ENCODE measurements at regions not wholly inside any gene's neighbourhood (a gene's known extent, or its start where the extent isn't known, plus 50 kb on each side); places are given as distances from the start of the nearest gene placed in this dataset.
"Not testable (repeated sequence)": the region's sequence is repeated elsewhere in the genome, so short reads cannot be mapped to it uniquely, and the experiment has no call there.

DNA sequence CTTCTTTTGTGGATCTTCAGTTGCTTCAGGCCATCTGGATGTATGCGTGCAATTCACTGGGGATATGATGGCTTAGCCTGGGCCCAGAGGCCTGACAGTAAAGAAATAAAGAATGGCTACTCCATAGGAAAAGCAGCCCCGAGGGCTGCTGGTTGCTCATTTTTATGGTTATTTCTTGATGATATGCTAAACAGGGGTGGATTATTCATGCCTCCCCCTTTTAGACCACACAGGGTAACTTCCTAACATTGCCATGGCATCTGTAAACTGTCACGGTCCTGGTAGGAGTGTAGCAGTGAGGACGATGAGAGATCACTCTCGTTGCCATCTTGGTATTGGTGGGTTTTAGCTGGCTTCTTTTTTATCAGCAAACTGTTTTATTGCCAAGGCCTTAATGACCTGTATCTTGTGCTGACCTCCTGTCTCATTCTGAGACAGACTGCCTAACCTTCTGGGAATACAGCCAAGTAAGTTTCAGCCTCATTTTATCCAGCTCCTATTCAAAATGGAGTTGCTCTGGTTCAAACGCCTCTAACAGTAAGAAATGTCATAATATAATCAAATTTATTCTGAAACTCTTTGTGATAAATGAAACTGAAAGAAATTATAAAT lies 60.5 kb downstream of the DSEL start:
- no peak for DNase-seq

DNA sequence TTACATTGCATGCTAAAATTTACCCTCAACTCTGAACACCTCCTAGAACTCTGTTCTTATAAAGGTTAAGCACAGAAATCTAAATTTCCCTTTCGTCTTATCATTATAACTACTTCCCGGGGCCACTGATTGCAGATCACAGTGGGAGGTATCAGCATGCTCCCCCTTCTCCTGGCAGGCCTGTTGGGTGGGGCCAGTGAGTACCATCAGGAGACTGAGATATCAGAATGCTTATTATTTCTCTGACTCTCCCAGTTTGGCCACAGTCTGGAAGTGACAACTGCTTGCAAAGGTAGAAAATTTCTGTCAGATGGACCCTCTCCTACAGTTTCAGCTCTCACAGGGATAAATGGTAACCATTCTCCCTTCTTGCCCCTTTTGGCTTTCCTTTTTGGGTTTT lies 62.6 kb downstream of the DSEL start:
- DNase-seq: no peak

DNA sequence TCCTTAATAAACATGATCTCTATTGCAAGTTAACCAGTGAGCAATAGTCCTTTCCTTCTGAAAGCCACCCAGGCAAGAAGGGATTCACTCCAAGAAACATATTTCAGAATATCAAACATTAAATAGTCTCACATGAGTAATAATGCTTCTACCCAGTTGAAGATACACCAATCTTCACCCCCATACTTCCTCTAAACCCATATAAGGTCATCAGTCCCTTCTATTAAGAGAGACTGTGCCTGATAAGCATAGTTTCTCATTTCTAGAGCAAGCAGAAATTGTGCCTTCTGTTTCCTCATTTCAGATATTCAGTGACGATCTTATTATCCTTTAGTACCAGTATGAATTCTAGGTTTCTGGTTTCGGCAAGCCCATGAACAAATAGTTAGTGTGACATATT lies 64.6 kb downstream of the DSEL start:
- DNase-seq: no peak

DNA sequence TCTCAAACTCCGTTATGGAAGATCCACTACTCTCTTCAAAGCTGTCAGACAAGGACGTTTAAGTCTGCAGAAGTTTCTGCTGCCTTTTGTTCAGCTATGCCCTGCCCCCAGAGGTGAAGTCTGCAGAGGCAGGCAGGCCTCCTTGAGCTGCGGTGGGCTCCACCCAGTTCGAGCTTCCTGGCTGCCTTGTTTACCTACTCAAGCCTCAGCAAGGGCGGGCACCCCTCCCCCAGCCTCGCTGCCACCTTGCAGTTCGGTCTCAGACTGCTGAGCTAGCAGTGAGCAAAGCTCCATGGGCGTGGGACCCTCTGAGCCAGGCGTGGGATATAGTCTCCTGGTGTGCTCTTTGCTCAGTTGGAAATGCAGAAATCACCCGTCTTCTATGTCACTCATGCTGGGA lies 65.4 kb downstream of the DSEL start:
- DNase-seq: not testable (repeated sequence)

DNA sequence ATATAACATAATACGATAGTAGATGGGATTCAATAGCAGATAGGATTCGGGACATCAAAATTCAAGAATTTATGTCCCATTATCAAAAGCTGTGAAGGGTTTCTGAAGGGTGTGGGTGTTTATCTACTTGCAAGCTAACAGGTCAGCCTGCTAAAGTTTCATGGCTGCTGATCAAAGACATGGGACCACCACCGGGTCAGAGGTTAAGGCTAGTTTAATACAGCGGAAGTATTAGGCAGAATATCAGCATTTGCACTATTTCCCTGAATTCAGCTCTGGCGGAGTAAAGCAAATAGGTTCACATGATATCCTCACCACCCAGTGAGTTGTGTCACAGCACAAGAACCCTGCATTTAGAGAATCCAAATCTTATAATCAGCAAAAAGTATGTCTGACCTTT lies 82.5 kb downstream of the DSEL start:
- no peak for DNase-seq

DNA sequence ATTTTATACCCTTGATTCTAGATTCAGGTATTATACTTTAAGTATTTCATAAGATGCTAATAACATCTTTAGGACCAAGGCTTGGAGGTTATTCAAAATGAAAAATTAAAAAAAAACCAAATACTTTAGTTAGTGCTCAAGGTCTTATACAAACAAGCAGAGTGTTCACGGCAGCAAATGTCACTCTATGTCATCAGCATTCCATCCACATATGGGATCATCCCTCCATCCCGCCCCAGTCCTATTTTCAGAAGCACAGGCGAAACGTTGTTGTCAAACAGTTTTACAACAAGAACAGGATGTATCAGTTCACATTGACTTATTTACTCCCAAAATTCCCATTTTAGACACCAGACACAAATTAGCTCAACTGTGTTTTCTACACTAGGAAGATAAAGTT lies 83.7 kb downstream of the DSEL start:
- no peak for DNase-seq

DNA sequence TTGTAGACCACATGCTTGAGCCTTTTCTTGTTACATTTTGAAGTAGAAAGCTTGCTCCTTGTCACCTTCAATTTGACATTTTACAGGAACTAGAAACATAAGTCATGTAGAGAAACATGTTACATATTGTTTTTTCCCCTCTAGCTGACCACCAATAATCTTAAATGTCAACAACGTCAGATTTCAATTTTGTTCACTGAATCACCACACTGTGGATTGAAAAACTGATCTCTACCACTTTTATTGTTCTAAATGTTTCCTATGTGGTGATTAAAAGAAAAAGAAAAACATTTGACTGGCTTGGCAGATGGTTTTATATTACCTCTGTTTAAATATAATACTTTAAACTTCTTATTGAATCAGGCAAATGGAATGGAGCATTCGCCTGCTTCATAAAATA lies 87.7 kb downstream of the DSEL start:
- DNase-seq: no peak

DNA sequence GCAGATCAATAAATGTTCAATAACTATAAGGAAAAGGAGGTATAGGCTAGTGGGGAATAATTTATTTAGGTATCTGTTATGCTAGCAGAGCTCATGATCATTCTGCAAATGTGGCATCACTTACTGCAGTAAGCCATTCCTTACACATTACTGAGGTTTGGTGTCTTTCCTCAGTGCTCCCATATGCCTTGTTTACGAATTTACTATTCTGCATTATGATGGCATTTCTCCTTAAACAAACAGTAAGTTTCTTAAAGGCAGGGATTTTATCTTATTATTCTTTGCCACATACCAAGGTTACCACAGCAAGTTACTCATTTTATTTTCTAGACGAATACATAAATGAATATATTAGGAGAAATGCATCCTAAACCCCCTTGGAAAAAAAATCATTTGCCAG lies 88.4 kb downstream of the DSEL start:
- DNase-seq: no peak

DNA sequence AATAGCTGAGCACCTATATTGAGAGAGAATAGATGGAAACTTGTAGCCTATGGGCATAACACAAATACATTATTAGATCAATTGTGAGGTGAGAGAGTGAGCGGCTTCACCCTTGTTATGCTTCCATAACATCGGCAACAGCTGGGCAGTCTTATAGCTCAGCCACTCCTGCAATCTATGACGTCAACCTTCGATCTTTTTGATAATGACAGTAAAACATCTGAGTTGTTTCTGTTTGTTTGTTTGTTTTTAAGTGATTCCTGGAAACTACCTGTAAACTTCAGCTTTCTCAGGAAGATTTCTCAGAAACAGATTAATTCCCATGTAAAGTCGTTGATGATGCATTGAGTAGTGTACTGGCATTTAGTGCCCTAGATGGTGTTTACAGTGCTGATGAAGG lies 90.0 kb downstream of the DSEL start:
- DNase-seq: no peak

DNA sequence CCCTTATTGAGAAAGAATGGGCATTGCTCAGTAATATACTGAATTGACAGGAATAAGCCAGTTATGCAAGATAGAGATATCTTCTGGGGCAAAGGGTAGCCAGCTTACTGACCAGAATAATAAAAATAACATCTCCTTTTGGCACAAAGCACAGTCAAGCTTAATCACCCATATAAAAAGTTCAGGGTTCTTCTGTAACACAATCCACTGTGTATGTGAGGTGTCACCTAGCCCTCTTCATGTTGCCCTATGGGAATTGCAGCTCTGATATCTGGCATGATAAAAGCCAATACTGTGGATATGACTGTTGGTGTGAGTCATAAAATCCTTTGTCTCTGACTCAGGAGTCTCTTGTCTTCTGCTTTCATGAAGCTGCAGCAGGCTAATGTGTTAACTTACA lies 90.8 kb downstream of the DSEL start:
- DNase-seq: no peak

DNA sequence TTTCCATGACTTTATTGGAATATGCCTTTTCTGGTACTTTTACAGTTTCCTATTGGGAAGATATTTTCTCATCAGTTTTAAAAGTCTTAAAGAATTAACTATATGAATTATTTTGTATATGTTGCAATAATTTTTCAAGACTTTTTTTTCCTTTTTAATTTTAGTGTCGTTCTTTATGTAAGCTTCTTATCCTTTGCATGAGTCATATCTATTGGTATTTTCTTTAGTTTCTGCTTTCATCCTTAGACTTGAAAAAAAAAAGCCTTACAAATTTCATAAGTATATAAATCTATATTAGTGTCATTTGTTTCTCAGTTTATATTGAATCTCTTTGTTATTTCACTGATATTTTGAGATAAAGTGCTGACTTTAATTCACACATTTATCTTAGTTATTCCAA lies 94.9 kb downstream of the DSEL start:
- DNase-seq: no peak

DNA sequence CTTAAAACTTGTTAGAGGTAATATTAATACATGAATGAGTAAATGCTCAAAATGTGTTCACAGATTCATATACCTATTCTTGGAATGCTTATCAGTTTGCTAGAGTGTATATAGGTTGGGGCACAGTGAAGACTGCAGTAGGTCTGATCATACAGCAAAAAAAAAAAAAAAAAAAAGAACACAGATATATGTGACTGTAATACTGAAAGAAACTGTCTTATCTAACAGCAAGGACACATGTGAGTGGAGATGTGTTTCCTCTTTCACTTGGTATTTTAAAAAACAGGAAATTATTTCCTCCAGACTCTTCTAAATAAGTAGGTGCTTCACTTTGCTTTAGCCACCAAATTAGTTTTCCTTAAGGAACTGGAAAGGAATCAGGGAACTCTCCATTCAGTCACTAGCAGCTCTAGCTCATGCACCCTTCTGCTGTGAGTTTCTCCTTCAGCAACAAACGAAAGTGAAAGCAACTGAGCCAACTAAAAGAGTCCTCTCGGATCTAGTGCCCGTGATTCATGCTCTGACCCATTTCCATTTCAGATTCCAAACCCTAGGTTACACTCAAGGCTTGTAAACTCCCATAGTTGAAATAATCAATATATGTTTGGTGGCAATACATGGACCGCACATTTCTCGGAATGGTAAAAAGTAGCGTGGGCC lies 98.5 kb downstream of the DSEL start:
- peak in 1 of 2 donors; percentile 5 for DNase-seq

DNA sequence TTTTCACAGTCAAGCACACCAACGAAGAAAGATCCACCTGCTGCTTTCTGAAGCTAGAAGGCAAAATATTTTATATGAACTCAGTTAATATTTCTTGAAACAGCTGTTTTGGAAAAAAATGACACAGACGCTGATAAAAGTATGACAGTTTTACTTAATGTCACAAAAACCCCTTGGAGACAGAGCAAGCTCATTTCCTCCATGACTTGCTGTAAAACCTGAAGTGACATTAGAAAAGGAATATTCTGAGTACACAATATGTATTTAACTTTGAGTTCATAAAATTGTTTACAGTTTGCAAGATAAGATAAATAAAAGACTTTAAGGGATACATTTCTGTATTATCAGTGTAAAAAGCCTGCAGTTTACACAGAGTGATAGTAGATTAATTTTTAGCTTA lies 105.4 kb downstream of the DSEL start:
- DNase-seq: no peak

DNA sequence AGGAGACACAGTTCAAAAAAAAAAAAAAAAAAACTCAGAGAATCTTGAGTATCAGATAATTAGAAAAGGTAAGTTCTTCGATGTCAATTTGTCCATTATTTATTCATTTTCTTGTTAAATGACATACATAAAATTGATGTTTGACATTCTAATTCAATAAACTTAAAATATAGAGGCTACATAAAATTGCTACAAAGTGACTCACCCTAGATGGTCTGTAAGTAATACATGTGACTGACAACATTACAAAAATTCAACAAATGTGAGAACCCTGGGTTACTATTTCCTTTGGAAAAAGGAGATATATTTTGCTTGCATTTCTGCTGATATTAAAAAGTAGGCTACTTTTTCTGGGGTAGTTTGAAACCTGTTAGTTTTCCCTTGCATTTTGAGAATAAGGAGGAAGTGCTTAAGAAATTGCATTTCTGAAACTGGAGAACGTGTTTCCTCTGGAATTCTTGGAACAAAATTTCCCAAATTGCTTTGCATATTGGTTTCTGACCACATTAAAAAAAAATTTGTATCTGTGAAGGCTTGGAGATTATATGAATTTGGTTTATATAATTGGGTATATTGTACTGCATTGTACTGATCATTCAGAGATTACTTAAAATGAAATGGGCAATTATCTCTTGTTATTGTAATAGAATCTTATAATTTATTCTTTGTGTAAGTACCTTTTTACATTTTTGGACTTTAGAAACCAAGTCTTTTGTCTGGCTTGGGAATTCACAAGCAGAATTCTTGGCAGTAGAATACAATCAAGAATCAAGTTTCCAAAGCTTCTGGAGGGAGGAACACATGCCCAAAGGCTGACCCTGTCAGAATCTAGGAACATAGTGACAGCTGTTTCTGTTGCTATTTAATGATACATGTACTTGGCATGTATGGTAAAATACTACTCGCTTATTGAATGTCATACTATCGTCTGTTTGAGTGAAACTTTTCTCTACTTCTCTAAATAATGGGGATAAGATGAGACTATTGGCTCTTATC lies 106.1 kb downstream of the DSEL start:
- no peak for DNase-seq

DNA sequence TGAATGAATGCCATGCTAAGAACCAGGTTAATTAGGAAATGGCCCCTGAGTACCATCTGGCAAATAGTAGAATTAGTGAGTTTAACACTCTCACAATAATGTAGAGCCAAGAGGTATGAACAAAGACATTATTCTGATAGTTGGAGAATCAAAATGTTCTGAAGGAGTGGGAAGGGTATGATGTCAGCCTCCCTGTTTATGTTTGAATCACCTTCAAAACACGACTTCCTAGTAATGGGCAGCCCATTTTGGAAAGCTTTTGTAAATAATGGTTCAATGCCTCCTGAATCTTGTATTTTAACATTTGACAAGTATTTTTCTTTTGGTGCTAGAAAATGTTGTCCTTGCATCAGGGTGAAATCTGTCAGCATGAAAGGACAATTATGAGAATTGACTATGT lies 108.3 kb downstream of the DSEL start:
- no peak for DNase-seq

DNA sequence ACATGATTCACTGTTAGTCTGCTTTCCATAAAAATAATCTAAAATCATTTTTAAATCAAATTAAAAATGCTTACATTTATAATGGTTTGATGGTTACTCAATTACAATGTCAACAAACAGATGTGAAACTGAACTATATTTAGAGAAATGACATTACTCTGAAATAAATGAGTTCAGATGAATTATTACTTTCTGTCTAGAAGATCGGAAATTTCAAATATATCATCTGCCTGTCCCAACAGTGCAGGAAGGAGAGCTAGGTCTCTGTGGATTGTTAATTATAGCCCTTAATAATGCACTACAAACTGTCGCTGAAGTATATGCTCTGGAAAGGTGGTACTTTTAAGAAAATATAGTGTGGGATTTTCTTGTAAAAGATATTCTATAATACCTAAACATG lies 109.8 kb downstream of the DSEL start:
- no peak for DNase-seq

DNA sequence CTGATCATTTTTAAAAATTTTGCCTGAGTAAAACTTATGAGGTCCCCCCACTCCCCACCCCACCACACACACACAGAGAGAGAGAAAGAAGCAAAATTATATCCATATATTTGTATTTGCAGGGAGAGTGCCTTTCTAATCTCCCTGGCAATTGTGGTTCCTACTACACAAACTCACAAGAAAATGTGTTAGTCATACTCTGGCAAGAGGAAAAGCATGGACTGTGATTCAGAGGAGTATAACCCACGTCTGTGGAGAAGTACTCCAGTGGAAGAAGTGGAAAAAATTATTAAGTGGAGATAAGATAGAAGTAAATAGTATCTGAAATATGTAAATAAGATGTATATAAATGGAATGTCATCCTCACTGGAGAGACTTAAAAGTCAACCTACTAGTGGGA lies 114.0 kb downstream of the DSEL start:
- DNase-seq: no peak

DNA sequence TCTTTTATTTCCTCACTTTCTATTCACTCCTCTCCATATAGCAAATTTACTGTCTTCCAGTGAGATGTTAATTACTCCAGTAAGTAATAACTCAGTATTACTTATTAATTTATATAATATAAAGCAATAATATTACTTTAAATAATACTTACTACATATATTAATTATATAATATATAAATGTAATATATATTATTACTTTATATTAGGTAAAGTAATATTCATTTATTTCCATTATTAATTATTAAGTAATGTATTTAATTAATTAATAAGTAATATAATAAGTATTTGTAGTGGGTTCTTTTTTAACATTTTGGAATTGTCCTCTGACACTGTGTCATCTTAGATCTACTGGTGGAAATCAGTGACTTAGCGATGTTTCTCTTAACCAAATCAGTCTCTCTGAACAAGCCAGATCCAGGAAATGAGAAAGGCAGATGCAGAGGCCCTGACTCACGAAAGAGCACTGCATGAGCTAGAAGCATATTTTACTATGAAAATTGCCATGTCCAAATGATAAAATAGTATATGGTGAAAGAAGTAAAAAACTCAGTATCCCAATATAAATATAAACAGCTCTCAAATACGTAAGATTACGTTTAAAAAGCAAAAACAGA lies 115.9 kb downstream of the DSEL start:
- DNase-seq: no peak

DNA sequence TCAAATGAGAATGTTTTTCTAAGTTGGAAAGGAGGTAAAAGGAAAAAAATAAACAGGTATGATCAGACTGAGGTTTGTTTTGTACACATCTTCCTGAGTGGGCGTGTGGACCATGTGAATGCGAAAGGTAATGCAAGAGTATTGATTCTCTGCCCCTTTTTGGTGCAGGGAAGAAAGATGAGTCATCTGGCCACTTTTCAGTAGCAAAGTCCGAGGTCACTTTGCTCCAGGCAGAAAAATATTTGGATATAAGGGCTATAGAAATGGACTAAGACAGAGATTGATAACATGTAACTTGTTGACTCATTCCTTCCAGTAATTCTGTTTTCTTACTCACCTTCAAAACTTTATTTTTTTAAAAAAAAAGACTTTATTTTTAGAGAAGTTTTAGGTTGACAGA lies 130.5 kb downstream of the DSEL start:
- DNase-seq: no peak

DNA sequence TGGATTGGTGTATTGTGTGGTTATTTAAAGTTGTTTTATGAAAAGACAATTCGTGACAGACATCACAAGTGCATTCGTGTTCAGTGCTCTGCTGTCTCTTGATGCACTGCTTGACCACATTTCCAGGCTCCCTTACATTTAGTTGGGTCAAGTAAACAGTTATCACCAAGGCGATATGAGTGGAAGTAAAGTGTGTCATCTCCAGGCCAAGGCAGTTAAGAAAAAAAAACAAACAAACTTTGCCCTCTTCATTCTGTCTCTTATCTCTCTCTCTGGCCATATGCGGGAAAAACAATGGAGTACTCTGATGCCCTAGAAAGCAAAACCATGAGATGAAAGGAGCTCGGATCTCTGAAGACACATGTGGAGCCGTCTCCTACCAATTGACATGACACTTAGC lies 131.1 kb downstream of the DSEL start:
- DNase-seq: no peak

DNA sequence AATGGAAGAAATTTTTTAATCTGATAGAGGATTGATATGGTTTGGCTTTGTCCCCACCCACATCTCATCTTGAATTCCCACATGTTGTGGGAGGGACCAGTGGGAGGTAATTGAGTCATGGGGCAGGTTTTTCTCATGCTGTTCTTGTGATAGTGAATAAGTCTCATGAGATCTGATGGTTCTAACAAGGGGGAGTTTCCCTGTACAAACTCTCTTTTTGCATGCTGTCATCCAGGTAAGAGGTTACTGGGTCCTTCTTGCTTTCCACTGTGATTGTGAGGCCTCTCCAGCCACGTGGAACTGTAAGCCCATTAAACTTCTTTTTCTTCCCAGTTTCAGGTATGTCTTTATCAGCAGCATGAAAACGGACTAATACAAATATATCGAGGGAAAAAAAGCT lies 132.5 kb downstream of the DSEL start:
- DNase-seq: not testable (repeated sequence)

DNA sequence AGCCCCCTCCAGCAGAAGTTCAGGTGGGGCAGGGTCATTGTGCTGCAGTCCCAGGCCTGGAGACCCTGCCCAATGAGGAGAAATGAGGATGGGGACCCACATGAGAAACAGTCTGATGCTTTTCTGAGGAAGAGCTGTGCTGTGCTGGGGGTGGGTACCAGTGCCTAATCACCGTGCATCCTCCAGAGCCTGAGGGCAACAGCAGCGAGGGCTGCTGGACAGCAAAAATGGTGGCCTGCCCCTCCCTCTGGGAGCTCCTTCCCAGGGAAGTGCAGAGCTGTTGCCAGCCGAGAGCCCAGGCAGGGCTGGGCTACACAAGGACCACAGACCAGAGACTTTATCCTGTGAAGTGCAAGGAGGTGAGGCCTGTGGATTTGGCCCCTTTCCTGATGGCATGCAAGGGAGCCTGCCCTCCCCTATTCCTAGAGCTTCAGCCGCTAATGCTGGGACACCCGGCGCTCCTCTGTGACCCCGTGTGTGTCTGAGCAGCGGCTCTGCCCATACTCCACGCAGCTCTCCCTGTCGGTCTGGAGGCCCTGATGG lies 134.8 kb downstream of the DSEL start:
- no peak for DNase-seq

DNA sequence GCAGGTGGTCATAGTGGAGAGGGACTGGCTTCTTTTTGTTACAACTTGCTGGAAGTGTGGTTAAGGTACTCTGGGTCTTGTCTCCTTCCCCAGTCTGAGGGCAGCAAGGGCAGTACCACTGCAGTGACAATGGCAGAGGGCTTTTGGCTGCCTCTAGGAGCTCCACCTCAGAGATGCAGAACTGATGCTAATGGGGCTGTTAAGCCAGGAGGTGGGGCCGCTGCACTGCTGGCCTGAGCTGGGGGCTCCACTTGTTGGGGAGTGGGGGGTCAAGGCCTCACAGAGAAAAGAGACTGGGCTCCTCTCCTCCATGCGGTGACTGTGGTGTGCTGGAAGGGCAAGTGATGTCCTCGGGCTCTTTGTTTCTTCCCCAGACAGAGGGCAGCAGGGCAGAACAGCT lies 135.7 kb downstream of the DSEL start:
- DNase-seq: no peak

Data from stimulated activated CD4-positive, alpha-beta T cell treated with anti-CD3 and anti-CD28 coated beads, Interleukin-2, amount 100 ng/mL, for 48 hours (primary cell).